ENCODE measurements at regions not wholly inside any gene's neighbourhood (a gene's known extent, or its start where the extent isn't known, plus 50 kb on each side); places are given as distances from the start of the nearest gene placed in this dataset.

GRCh38 chr5:163569284-163569683, 63.9 kb downstream of the MAT2B start:
- H2AFZ ChIP-seq (ENCODE audit: low read depth, low read length) = no peak overlapping the region
- H3K27ac ChIP-seq (ENCODE audit: low read length, poor library complexity, severe bottlenecking) = no peak overlapping the region
- WGBS = no CpG with 5 or more reads among the region's 1 CpG
- H3K27me3 ChIP-seq (ENCODE audit: control insufficient read depth in 1 of 2, insufficient read depth in 1 of 2, low read length in 2 of 2) = peaks cover 0 to 54% of the 10 kb centered on the region in 2 experiments
- H3K4ac ChIP-seq (ENCODE audit: low read depth in 1 of 2, low read length in 2 of 2) = no peak overlapping the region
- peaks cover 8% of the 10 kb centered on the region for H3K4me1 ChIP-seq (ENCODE audit: control insufficient read depth, insufficient read depth, low read depth, low read length)
- no peak overlapping the region for H3K14ac ChIP-seq (ENCODE audit: low read length in 2 of 2)
- H3K36me3 ChIP-seq (ENCODE audit: control insufficient read depth in 1 of 2, insufficient read depth in 2 of 2, low read depth in 1 of 2, low read length in 2 of 2) = no peaks in the 10 kb centered on the region
- no peak overlapping the region for H4K8ac ChIP-seq (ENCODE audit: low read length)
- no peak overlapping the region for H2AK5ac ChIP-seq (ENCODE audit: low read length, severe bottlenecking)
- no peaks in the 10 kb centered on the region for H3K9me3 ChIP-seq (ENCODE audit: control insufficient read depth, low read length)
- H3K4me3 ChIP-seq (ENCODE audit: insufficient read depth in 1 of 2, low read depth in 1 of 2, low read length in 2 of 2) = no peak overlapping the region
- peak overlapping the region in 1 of 2 experiments; percentile 49 for H3K18ac ChIP-seq (ENCODE audit: low read depth in 1 of 2, low read length in 2 of 2)
- H2BK15ac ChIP-seq (ENCODE audit: low read depth, poor library complexity, severe bottlenecking) = no peak overlapping the region
- H2BK120ac ChIP-seq (ENCODE audit: low read depth, low read length) = no peak overlapping the region
- no peak overlapping the region for H4K91ac ChIP-seq (ENCODE audit: low read length)
- H2BK12ac ChIP-seq (ENCODE audit: low read length in 2 of 2) = no peak overlapping the region
- H3K4me2 ChIP-seq (ENCODE audit: low read length, poor library complexity, severe bottlenecking) = no peak overlapping the region
- no peak overlapping the region for H3K23ac ChIP-seq (ENCODE audit: low read length in 2 of 2)
- peak; percentile 56 for DNase-seq
- H3K79me1 ChIP-seq (replicated peaks; ENCODE audit: low read length, poor library complexity, severe bottlenecking) = no peaks in the 10 kb centered on the region
- no peak overlapping the region for H2BK5ac ChIP-seq (ENCODE audit: low read depth, low read length, poor library complexity, severe bottlenecking)
- H3K9ac ChIP-seq (ENCODE audit: low read length) = no peak overlapping the region

GRCh38 chr5:163571744-163572143, 66.3 kb downstream of the MAT2B start:
- no peak overlapping the region for H3K9ac ChIP-seq (ENCODE audit: low read length)
- no peak overlapping the region for H4K91ac ChIP-seq (ENCODE audit: low read length)
- H3K36me3 ChIP-seq (ENCODE audit: control insufficient read depth in 1 of 2, insufficient read depth in 2 of 2, low read depth in 1 of 2, low read length in 2 of 2) = no peaks in the 10 kb centered on the region
- H3K27me3 ChIP-seq (ENCODE audit: control insufficient read depth in 1 of 2, insufficient read depth in 1 of 2, low read length in 2 of 2) = peaks cover 0 to 31% of the 10 kb centered on the region in 2 experiments
- no peak overlapping the region for H2BK15ac ChIP-seq (ENCODE audit: low read depth, poor library complexity, severe bottlenecking)
- H3K4me2 ChIP-seq (ENCODE audit: low read length, poor library complexity, severe bottlenecking) = no peak overlapping the region
- 0% methylated on average over 1 of the region's 3 CpGs for WGBS
- no peak overlapping the region for H4K8ac ChIP-seq (ENCODE audit: low read length)
- H2AFZ ChIP-seq (ENCODE audit: low read depth, low read length) = no peak overlapping the region
- H3K18ac ChIP-seq (ENCODE audit: low read depth in 1 of 2, low read length in 2 of 2) = no peak overlapping the region
- DNase-seq = peak; percentile 90
- no peaks in the 10 kb centered on the region for H3K79me1 ChIP-seq (replicated peaks; ENCODE audit: low read length, poor library complexity, severe bottlenecking)
- H3K14ac ChIP-seq (ENCODE audit: low read length in 2 of 2) = no peak overlapping the region
- H3K27ac ChIP-seq (ENCODE audit: low read length, poor library complexity, severe bottlenecking) = no peak overlapping the region
- no peak overlapping the region for H3K4me3 ChIP-seq (ENCODE audit: insufficient read depth in 1 of 2, low read depth in 1 of 2, low read length in 2 of 2)
- H2AK5ac ChIP-seq (ENCODE audit: low read length, severe bottlenecking) = no peak overlapping the region
- no peak overlapping the region for H2BK12ac ChIP-seq (ENCODE audit: low read length in 2 of 2)
- H2BK5ac ChIP-seq (ENCODE audit: low read depth, low read length, poor library complexity, severe bottlenecking) = no peak overlapping the region
- H3K23ac ChIP-seq (ENCODE audit: low read length in 2 of 2) = no peak overlapping the region
- no peaks in the 10 kb centered on the region for H3K4me1 ChIP-seq (ENCODE audit: control insufficient read depth, insufficient read depth, low read depth, low read length)
- H3K4ac ChIP-seq (ENCODE audit: low read depth in 1 of 2, low read length in 2 of 2) = no peak overlapping the region
- no peak overlapping the region for H2BK120ac ChIP-seq (ENCODE audit: low read depth, low read length)
- no peaks in the 10 kb centered on the region for H3K9me3 ChIP-seq (ENCODE audit: control insufficient read depth, low read length)

DNA sequence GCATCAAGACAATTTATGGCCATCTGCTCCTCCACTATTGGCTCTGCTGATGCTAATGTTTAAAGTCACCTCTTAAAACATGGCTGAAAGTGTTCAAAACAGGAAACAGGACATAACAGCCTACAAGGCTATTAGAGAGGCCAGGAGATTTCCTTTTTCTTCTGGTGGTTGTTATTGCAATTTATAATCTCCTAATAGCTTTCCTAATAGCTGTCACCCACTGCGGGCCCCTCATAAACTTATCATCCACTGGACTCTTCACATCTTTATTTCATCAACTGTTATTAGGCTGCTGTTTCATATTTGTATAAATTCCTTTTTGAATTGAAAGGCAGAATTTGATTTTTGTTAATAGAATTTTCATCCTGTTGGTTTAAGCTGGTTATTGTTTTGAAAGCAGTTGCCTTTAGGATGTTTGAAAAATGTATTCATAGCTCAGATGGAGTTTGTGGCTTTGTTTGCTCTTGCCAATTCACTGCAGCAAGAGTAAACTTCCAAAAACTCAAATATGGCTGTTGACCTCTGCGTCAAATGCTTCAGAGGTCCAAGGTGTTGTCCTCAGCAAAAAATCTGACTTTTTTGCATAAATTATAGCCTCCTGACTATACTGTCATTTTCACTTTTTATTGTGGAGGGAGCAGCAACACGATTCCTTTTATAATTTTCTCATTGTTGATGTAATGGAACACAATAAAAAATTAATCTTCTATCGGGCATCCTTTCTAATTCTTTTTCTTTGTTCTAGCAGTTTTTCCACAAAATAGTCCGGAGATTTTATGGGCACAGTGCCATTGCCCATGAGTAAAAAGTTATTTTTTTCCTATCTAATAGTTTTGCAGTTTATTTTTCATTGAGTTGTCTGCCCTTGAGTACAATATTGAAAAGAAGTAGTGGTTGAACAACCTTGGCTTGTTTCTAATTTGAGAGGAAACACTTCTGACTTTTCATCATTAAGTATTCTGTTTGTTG, 69.3 kb downstream of the MAT2B start:
- H4K8ac ChIP-seq (ENCODE audit: low read length) = no peak overlapping the region
- H3K18ac ChIP-seq (ENCODE audit: low read depth in 1 of 2, low read length in 2 of 2) = peak overlapping the region in 1 of 2 experiments; percentile 62
- H3K9ac ChIP-seq (ENCODE audit: low read length) = no peak overlapping the region
- no peak for DNase-seq
- peak overlapping the region; percentile 44 for H2BK15ac ChIP-seq (ENCODE audit: low read depth, poor library complexity, severe bottlenecking)
- H2BK120ac ChIP-seq (ENCODE audit: low read depth, low read length) = no peak overlapping the region
- H4K91ac ChIP-seq (ENCODE audit: low read length) = no peak overlapping the region
- H3K27ac ChIP-seq (ENCODE audit: low read length, poor library complexity, severe bottlenecking) = no peak overlapping the region
- peaks cover 0 to 4% of the 10 kb centered on the region in 2 experiments for H3K27me3 ChIP-seq (ENCODE audit: control insufficient read depth in 1 of 2, insufficient read depth in 1 of 2, low read length in 2 of 2)
- H2AFZ ChIP-seq (ENCODE audit: low read depth, low read length) = no peak overlapping the region
- H2BK12ac ChIP-seq (ENCODE audit: low read length in 2 of 2) = peak overlapping the region in 1 of 2 experiments; percentile 49
- H3K79me1 ChIP-seq (replicated peaks; ENCODE audit: low read length, poor library complexity, severe bottlenecking) = no peaks in the 10 kb centered on the region
- no peaks in the 10 kb centered on the region for H3K9me3 ChIP-seq (ENCODE audit: control insufficient read depth, low read length)
- no peaks in the 10 kb centered on the region for H3K4me1 ChIP-seq (ENCODE audit: control insufficient read depth, insufficient read depth, low read depth, low read length)
- H3K23ac ChIP-seq (ENCODE audit: low read length in 2 of 2) = no peak overlapping the region
- H2BK5ac ChIP-seq (ENCODE audit: low read depth, low read length, poor library complexity, severe bottlenecking) = no peak overlapping the region
- no peak overlapping the region for H3K4ac ChIP-seq (ENCODE audit: low read depth in 1 of 2, low read length in 2 of 2)
- no peak overlapping the region for H2AK5ac ChIP-seq (ENCODE audit: low read length, severe bottlenecking)
- H3K36me3 ChIP-seq (ENCODE audit: control insufficient read depth in 1 of 2, insufficient read depth in 2 of 2, low read depth in 1 of 2, low read length in 2 of 2) = no peaks in the 10 kb centered on the region
- whole genome bisulfite sequencing = 100% methylated on average over 2 of the region's 5 CpGs
- no peak overlapping the region for H3K4me3 ChIP-seq (ENCODE audit: insufficient read depth in 1 of 2, low read depth in 1 of 2, low read length in 2 of 2)
- H3K14ac ChIP-seq (ENCODE audit: low read length in 2 of 2) = no peak overlapping the region
- H3K4me2 ChIP-seq (ENCODE audit: low read length, poor library complexity, severe bottlenecking) = no peak overlapping the region

DNA sequence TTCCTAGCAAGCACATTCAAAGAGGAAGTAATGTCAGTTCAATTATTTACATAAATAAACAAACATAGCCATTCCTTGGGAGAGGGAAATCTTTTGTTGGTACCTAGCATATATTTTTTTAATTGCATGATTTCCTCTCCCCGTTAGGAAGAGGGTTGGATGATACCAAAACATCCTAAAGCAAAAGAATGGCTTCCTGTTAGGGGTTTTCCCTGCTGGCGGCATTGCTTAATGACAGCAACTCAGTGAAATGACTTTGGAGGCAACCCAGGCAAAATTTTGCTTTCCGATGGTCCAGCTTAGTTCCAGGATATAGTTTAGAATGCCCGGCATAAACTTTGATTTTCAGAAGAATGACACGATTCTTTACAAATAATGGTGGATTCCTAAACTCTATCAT, 73.2 kb downstream of the MAT2B start:
- Histone ChIP-seq H3K9me3 (ENCODE audit: control insufficient read depth, low read length) (no peaks in the 10 kb centered on the region), H2BK5ac (ENCODE audit: low read depth, low read length, poor library complexity, severe bottlenecking) (no peak overlapping the region), H3K14ac (ENCODE audit: low read length in 2 of 2) (no peak overlapping the region), H3K23ac (ENCODE audit: low read length in 2 of 2) (no peak overlapping the region), H2AK5ac (ENCODE audit: low read length, severe bottlenecking) (no peak overlapping the region), H4K8ac (ENCODE audit: low read length) (no peak overlapping the region), H4K91ac (ENCODE audit: low read length) (no peak overlapping the region), H3K27ac (ENCODE audit: low read length, poor library complexity, severe bottlenecking) (no peak overlapping the region), H3K27me3 (ENCODE audit: control insufficient read depth in 1 of 2, insufficient read depth in 1 of 2, low read length in 2 of 2) (no peaks in the 10 kb centered on the region), H3K79me1 (replicated peaks; ENCODE audit: low read length, poor library complexity, severe bottlenecking) (no peaks in the 10 kb centered on the region), H3K9ac (ENCODE audit: low read length) (no peak overlapping the region), H3K4me3 (ENCODE audit: insufficient read depth in 1 of 2, low read depth in 1 of 2, low read length in 2 of 2) (no peak overlapping the region), H3K4me1 (ENCODE audit: control insufficient read depth, insufficient read depth, low read depth, low read length) (no peaks in the 10 kb centered on the region), H3K4ac (ENCODE audit: low read depth in 1 of 2, low read length in 2 of 2) (no peak overlapping the region), H2BK120ac (ENCODE audit: low read depth, low read length) (peak overlapping the region; percentile 34), H2BK15ac (ENCODE audit: low read depth, poor library complexity, severe bottlenecking) (no peak overlapping the region), H3K4me2 (ENCODE audit: low read length, poor library complexity, severe bottlenecking) (no peak overlapping the region), H3K18ac (ENCODE audit: low read depth in 1 of 2, low read length in 2 of 2) (no peak overlapping the region), H3K36me3 (ENCODE audit: control insufficient read depth in 1 of 2, insufficient read depth in 2 of 2, low read depth in 1 of 2, low read length in 2 of 2) (no peaks in the 10 kb centered on the region), H2AFZ (ENCODE audit: low read depth, low read length) (no peak overlapping the region), H2BK12ac (ENCODE audit: low read length in 2 of 2) (no peak overlapping the region)
- no peak for DNase-seq
- WGBS = 75% methylated on average over 5 of the region's 5 CpGs
